OCI-LY3 (cell line): ENCODE measurements at regions not wholly inside any gene's neighbourhood (a gene's known extent, or its start where the extent isn't known, plus 50 kb on each side); places are given as distances from the start of the nearest gene placed in this dataset.

Experiments used
- CTCF ChIP-seq: fragments of 200-600, 300-600 bp; sonication (generic); IDR thresholded peaks from 2 replicates; pipeline ENCODE4 v1.5.1; 2014; ENCODE audit warnings: antibody characterized with exemption, low read length, low read depth
- EZH2phosphoT487 ChIP-seq: fragments of 200-600 bp; shearing (Covaris generic); IDR thresholded peaks from 2 replicates; pipeline ENCODE4 v1.6.1; 2018; ENCODE audit warnings: antibody characterized with exemption, mixed run types, low read depth

DNA sequence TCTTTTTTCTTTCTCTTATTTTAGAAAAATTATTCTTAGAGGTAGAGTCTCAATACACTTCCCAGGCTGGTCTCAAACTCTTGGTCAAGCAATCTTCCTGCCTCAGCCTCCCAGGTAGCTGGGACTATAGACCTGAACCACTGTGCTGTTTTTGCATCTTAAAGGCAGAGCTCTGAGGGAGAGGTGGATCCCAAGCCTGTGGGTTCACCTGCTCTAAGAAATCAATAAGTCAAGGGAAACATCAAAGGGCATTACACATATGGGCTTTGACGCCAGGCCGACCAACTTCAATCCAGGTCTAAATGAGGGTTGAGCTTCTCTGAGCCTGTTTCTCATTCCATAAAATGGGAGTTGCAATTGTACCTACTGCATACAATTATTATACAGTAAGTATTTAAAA, 223.9 kb downstream of the LY86 start:
- no peak for TF ChIP-seq EZH2phosphoT487
- TF ChIP-seq CTCF: no peak
